ENCODE measurements at regions not wholly inside any gene's neighbourhood (a gene's known extent, or its start where the extent isn't known, plus 50 kb on each side); places are given as distances from the start of the nearest gene placed in this dataset.

DNA sequence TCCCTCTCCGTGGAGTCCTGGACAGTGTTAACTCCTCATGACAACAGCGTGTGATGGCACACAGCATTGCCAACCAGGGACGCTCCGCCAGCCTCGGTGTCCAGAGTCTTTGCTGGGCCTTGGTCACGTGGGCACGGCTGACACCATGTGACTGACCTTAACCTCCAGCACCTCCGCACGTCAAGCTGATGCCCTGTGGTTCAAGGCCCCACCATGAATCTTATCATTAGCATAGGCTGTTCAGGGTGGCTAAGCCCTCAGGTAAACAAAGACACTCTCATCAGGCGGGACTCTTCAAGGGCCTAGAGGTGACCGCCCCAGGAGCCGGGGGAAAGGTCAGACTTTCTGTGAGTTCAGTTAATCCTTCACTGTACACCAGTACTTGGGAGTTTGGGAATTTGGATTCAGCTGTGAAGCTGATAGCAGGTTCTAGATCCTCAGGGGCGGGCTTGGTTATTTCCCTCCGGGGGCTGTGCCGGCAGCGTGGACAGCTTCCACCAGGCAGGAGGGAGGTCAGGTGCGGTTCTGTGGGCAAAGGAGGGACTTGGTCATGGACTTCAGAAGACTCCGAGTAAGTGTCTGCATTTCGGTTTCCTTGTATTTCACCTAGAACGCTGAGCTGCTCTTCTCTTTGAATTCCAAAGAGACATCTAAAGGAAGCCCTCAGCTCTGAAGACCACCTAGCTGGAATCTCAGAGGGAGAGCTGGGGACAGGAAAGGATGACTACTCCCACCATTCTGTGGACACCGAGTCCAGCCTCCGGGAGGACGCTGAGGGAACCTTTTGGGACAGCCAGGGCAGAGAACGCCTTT lies 195.5 kb upstream of the CIBAR2 start:
- TF ChIP-seq, protein P1, sequence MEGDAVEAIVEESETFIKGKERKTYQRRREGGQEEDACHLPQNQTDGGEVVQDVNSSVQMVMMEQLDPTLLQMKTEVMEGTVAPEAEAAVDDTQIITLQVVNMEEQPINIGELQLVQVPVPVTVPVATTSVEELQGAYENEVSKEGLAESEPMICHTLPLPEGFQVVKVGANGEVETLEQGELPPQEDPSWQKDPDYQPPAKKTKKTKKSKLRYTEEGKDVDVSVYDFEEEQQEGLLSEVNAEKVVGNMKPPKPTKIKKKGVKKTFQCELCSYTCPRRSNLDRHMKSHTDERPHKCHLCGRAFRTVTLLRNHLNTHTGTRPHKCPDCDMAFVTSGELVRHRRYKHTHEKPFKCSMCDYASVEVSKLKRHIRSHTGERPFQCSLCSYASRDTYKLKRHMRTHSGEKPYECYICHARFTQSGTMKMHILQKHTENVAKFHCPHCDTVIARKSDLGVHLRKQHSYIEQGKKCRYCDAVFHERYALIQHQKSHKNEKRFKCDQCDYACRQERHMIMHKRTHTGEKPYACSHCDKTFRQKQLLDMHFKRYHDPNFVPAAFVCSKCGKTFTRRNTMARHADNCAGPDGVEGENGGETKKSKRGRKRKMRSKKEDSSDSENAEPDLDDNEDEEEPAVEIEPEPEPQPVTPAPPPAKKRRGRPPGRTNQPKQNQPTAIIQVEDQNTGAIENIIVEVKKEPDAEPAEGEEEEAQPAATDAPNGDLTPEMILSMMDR (IDR thresholded peaks at IDR 0.05; ENCODE audit: borderline replicate concordance, extremely low read depth, low read length, poor library complexity, severe bottlenecking), result no peak
- TF ChIP-seq EZH2 (IDR thresholded peaks at IDR 0.05; ENCODE audit: borderline replicate concordance, low read depth, low read length, severe bottlenecking), result no peak
